ENCODE measurements at regions not wholly inside any gene's neighbourhood (a gene's known extent, or its start where the extent isn't known, plus 50 kb on each side); places are given as distances from the start of the nearest gene placed in this dataset.
"Not testable (repeated sequence)": the region's sequence is repeated elsewhere in the genome, so short reads cannot be mapped to it uniquely, and the experiment has no call there.

DNA sequence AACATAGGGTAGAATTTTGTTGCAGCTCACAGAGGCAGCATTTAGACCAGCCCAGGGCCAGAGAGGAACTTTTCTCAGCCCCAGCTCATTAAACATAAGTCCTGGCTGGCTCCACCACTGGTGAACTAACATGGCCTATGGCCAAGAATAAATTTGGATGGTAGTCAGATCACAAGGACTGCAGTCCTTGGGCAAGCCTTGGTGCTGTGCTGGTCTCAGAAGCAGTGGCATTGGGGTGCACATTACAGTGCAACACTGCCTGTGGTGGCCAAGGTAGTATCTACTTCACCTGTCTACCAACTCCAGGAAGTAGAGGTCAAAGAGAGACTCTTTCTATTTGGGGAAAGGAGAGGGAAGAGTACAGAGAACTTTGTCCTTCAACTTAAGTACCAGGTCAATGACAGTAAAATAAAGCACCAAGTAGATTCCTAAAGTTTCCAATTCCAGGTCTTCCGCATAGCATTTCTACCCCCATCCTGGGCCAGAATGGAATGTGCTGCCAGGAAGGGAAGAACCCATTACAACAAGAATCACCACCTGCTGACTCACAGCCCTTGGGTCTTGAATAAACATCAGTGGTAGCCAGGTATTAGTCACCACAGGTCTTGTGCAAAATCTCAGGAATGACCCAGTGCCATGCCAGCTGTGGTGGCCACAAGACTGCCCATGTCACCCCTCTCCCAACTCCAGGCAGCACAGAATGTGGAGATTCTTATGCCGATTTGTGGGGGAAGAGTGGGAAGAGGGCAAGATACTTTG, 155.4 kb upstream of the FSIP2 start (continued):
- no peak for TF ChIP-seq TEAD4 (IDR thresholded peaks at IDR 0.05; ENCODE audit: low read depth, low read length)

DNA sequence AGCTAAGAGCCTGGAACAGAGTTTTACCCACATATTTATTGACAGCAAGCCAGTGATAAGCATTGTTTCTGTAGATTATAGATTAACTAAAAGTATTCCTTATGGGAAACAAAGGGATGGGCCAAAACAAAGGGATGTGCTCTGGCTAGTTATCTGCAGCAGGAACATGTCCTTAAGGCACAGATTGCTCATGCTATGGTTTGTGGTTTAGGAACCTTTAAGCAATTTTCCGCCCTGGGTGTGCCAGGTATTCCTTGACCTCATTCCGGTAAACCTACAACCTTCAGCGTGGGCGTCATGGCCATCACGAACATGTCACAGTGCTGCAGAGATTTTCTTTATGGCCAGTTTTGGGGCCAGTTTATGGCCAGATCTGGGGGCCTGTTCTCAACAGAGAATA, 153.4 kb upstream of the FSIP2 start:
- H3K79me1 ChIP-seq (ENCODE audit: low read depth, low read length); H2AFZ ChIP-seq (ENCODE audit: low read length); H3K27me3 ChIP-seq (replicated peaks in 1 of 4; ENCODE audit: control insufficient read depth in 3 of 4, extremely low read depth in 1 of 4, insufficient read depth in 3 of 4, low read length in 3 of 4); H3K18ac ChIP-seq (ENCODE audit: extremely low read depth, low read length); H3K4ac ChIP-seq (replicated peaks; ENCODE audit: insufficient read length, low read depth, low read length); H3K23ac ChIP-seq (ENCODE audit: insufficient read length); H2BK12ac ChIP-seq (ENCODE audit: low read depth, low read length); FAIRE-seq; H2BK20ac ChIP-seq (ENCODE audit: low read length); H2BK120ac ChIP-seq (replicated peaks; ENCODE audit: low read depth, low read length); POLR2A ChIA-PET (ENCODE audit: partially characterized antibody); H3K4me2 ChIP-seq (ENCODE audit: insufficient read depth in 1 of 2, low read depth in 2 of 2, low read length in 2 of 2); H4K20me1 ChIP-seq (replicated peaks in 1 of 2; ENCODE audit: control insufficient read depth in 1 of 2, insufficient read depth in 2 of 2, low read length in 2 of 2); H3K14ac ChIP-seq (ENCODE audit: insufficient read length); H4K91ac ChIP-seq (replicated peaks; ENCODE audit: insufficient read length, low read length); DNase-seq (ENCODE audit: low read depth in 1 of 2, low spot score in 2 of 2); H3K23me2 ChIP-seq (ENCODE audit: low read depth, low read length); H2BK15ac ChIP-seq (ENCODE audit: low read length); H3K79me2 ChIP-seq (ENCODE audit: control insufficient read depth in 1 of 2, insufficient read depth in 2 of 2, low read length in 2 of 2); H3K56ac ChIP-seq (replicated peaks; ENCODE audit: insufficient read length, low read depth, low read length); H3K4me3 ChIP-seq (ENCODE audit: extremely low read depth in 1 of 4, insufficient read depth in 2 of 4, low read depth in 3 of 4, low read length in 4 of 4); H3K4me1 ChIP-seq (replicated peaks in 1 of 4; ENCODE audit: control insufficient read depth in 3 of 4, insufficient read depth in 4 of 4, low read length in 3 of 4); H2AK5ac ChIP-seq (ENCODE audit: low read depth, low read length); H2BK5ac ChIP-seq (ENCODE audit: low read depth, low read length); H3K9ac ChIP-seq (replicated peaks in 1 of 4; ENCODE audit: extremely low read depth in 1 of 4, low read depth in 3 of 4, low read length in 3 of 4); H3K27ac ChIP-seq (ENCODE audit: low read depth, low read length); CTCF ChIA-PET (ENCODE audit: partially characterized antibody); H4K5ac ChIP-seq (ENCODE audit: insufficient read length, low read depth, low read length); H4K8ac ChIP-seq (ENCODE audit: extremely low read depth, insufficient read depth, low read length); H3K36me3 ChIP-seq (ENCODE audit: control insufficient read depth in 2 of 4, insufficient read depth in 4 of 4, low read length in 3 of 4): not testable (repeated sequence)
- peaks cover 16 to 17% of the 10 kb centered on the region in 2 experiments; a peak in 3 of 4 replicates for H3K9me3 ChIP-seq (ENCODE audit: insufficient read depth in 2 of 2, low read depth in 1 of 2, low read length in 1 of 2)
- WGBS, 2 experiments (ENCODE audit: extremely low coverage in 1 of 2, insufficient coverage in 1 of 2, insufficient read length in 1 of 2, insufficient replicate concordance in 2 of 2, low coverage in 1 of 2, low lambda C conversion rate in 2 of 2, missing lambda C conversion rate in 1 of 2) = 96% methylated on average over 5 of the region's 5 CpGs; no CpG with 5 or more reads in 1 of the 2 experiments

All from H1 (cell line).